Activated naive CD8-positive, alpha-beta T cell (primary cell): ENCODE measurements at regions not wholly inside any gene's neighbourhood (a gene's known extent, or its start where the extent isn't known, plus 50 kb on each side); places are given as distances from the start of the nearest gene placed in this dataset.

Experiments used
- H3K27ac Mint-ChIP-seq: one replicate; pipeline ENCODE4 v1.8.0; 2021; ENCODE audit warnings: mixed read lengths
- H3K27me3 Mint-ChIP-seq: one replicate; pipeline ENCODE4 v1.8.0; 2021; ENCODE audit warnings: mixed read lengths
- H3K36me3 Mint-ChIP-seq: one replicate; pipeline ENCODE4 v1.8.0; 2021; ENCODE audit warnings: mixed read lengths
- H3K4me1 Mint-ChIP-seq: one replicate; pipeline ENCODE4 v1.8.0; 2021; ENCODE audit warnings: low read depth, mixed read lengths
- H3K4me3 Mint-ChIP-seq: one replicate; pipeline ENCODE4 v1.8.0; 2021; ENCODE audit warnings: mild to moderate bottlenecking, mixed read lengths
- H3K9me3 Mint-ChIP-seq: one replicate; pipeline ENCODE4 v1.8.0; 2021; ENCODE audit warnings: low read depth, mixed read lengths

DNA sequence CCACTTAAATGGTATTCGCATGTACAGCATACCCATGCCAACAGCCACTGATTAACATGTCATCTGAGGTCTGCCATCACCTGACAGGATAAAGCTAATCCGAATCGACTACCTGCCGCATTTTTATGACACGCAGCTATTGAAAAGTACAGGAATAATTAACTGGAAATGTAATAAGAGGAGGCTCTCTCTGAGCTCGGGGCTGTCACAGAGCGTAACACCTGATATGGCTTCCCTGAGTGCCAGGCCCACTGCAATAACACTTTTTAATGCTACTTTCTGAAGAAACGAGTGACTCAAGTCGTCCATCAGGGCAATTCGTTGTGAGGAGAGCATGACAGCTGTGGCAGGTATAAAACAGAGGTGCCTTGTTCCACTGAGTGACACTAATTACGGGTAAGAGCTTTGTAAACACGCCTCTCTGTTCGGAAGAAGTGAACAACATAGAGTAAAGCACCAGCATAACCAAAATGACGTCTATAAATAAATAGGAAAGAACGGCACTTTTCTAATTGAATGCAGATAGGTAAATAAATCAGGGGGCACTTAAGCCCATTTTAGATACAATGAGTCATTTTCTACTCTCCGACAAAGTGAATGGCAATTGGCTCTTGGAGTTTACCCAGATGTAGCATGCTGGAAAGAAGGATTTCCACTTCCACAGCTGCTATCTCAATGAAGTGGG lies 56.5 kb upstream of the CREB5 start:
- Mint-ChIP-seq H3K27me3 (peaks cover 2% of the 10 kb centered on the region), H3K4me1 (no peaks in the 10 kb centered on the region), H3K9me3 (no peaks in the 10 kb centered on the region), H3K27ac (no peak overlapping the region), H3K36me3 (no peaks in the 10 kb centered on the region), H3K4me3 (no peak overlapping the region)

DNA sequence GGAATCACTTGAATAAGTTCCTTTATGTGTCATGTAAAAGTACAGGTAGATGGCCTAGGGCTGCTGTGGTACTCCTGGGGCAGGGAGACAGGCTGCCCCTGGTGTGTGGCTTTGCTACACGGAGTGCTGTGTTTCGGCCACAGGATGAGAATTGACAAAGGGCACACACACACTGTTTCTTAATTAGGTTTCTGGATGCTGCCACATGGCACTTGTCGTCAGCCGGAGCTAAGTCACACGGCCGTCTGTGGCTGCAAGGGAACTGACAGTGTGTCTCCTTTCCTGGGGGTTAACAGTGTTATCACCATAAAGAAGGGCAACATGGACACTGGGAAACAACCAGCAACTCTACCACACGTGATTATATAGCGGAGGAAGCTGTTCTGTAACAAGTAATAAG lies 55.7 kb upstream of the CREB5 start:
- H3K27ac Mint-ChIP-seq, result no peak overlapping the region
- no peaks in the 10 kb centered on the region for H3K27me3 Mint-ChIP-seq
- H3K4me1 Mint-ChIP-seq, result no peaks in the 10 kb centered on the region
- no peaks in the 10 kb centered on the region for H3K36me3 Mint-ChIP-seq
- H3K4me3 Mint-ChIP-seq, result no peak overlapping the region
- no peaks in the 10 kb centered on the region for H3K9me3 Mint-ChIP-seq

- Mint-ChIP-seq H3K4me3 (no peak overlapping the region), H3K36me3 (no peaks in the 10 kb centered on the region), H3K9me3 (no peaks in the 10 kb centered on the region), H3K4me1 (peaks cover 2% of the 10 kb centered on the region), H3K27me3 (no peaks in the 10 kb centered on the region), H3K27ac (no peak overlapping the region)
Observed at GRCh38 chr7:28358423-28358868, 53.9 kb upstream of the CREB5 start.

- peaks cover 5% of the 10 kb centered on the region for H3K36me3 Mint-ChIP-seq
- peaks cover 2% of the 10 kb centered on the region for H3K4me1 Mint-ChIP-seq
- H3K9me3 Mint-ChIP-seq, result peaks cover 8% of the 10 kb centered on the region
- H3K27me3 Mint-ChIP-seq, result peaks cover 1% of the 10 kb centered on the region
- H3K27ac Mint-ChIP-seq, result no peak overlapping the region
- H3K4me3 Mint-ChIP-seq, result no peak overlapping the region
Observed at GRCh38 chr7:28360739-28361138, 51.6 kb upstream of the CREB5 start.

DNA sequence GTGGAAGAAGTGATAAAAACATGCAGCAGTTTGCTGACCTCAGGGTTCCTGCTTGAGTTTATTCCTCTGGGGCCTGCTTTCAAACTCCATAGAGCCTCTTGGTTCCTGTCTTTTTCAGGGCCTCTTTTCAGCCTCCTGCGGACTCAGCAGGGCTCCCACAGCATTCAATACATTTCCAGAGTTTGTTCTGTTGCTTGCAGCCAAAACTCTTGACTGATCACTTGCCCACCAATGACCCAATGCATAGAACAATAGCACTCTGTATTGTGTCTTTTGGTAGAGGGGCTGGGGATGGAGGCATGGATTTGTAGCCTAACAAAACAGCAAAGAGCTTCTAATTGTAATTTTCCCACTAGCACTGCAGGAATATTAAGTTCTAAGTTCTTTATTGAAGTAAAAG lies 50.8 kb upstream of the CREB5 start:
- Mint-ChIP-seq H3K27ac (no peak overlapping the region), H3K4me1 (peaks cover 2% of the 10 kb centered on the region), H3K4me3 (no peak overlapping the region), H3K27me3 (peaks cover 1% of the 10 kb centered on the region), H3K36me3 (peaks cover 5% of the 10 kb centered on the region), H3K9me3 (peaks cover 8% of the 10 kb centered on the region)

DNA sequence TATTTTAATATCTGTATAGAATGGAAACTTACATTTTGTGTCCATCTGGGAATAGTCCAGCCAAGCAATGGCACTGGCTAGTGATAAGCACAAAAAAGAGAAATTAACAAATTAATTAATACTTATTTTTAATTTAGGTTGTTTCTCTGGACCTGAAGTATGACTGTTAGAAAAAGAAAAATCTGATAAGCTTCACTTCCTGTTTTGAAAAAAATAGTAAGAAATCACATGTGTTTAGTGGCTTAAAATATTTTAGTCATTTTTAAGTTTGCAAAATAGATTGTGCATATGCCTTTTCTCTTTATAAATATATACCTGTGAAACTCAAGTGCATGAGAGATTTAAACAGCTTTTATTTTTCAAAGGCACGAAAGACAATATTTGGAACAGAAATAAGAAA lies 50.1 kb upstream of the CREB5 start:
- Mint-ChIP-seq H3K36me3 (peaks cover 5% of the 10 kb centered on the region), H3K4me3 (no peak overlapping the region), H3K27me3 (peaks cover 1% of the 10 kb centered on the region), H3K27ac (no peak overlapping the region), H3K4me1 (peaks cover 2% of the 10 kb centered on the region), H3K9me3 (peaks cover 8% of the 10 kb centered on the region)
